ENCODE measurements at regions not wholly inside any gene's neighbourhood (a gene's known extent, or its start where the extent isn't known, plus 50 kb on each side); places are given as distances from the start of the nearest gene placed in this dataset.

- peak; percentile 60 for DNase-seq
Measured at GRCh38 chr11:19511413-19512183, 201.0 kb upstream of the NAV2 start.

DNA sequence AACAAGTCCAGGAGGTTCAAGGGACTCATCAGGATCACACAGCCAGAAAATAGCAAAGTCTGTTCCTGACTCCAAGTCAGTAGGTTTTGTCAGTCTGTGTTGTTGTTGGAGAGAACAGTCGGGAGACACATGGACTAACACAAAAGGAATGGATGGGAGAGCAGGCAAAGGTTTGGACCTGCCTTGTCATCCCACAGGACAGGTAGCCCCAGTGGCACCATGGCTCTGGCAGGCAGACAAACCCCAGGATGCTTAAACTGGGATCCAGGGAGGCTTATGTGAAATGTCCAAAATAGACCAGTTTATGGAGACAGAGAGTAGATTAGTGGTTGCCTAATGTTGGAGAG is 201.6 kb upstream of the NAV2 start:
- DNase-seq = no peak

DNA sequence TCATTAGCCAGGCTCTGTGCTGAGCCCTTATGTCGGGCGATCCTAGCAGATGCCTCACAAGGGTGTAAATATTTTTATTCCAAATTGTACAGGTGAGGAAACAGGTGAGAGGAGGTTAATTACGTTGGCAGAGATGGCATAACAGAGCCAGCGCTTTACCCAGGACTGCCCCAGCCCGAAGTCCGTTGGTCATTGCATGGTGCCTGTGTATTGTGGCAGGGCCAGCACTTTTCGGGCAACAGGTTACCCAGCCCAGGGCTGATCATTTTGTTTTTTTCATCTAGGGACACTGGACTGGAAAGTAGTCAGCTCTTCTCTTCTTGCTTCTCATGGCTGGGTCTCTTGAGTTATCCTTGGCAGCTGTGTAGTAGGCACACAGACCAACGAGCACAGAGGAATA is 202.2 kb upstream of the NAV2 start:
- DNase-seq = no peak

DNA sequence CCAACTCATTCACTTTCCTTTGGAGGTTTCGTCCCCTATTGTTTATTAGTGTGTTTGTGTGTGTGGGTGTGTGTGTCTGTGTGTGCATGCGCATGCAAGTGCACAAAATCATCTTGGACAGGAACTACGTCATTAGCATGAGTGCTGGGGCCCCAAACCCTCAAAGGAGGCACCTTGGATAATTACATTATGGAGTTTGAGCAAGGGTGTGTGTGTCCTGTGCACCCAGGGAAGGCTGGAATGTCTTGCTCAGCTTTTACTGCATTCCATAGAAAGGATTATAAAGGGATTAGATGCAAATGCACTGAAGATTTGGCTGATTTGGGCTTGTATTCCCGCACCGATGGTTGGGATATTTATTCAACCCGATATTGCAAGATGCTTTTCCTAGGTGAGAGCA is 203.4 kb upstream of the NAV2 start:
- no peak for DNase-seq

DNA sequence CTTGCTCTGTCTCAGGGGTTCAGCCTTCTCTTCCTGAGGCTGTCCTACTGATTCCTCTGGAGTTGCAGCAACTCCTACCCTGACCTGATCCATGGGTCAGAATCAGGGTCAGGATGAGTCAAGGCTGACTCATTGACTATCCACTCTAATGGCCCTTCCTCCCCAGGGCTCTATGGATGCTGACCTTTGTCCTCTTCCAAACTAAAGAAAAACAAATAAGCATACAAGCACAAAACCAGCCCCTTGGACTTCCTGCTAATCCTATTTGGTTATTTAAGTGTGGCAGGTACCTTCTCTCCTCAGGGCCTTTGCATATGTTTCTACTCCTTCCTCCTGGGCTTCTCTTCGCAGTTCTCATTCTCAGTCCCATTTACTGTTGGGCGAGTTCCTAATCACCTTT is 204.5 kb upstream of the NAV2 start:
- DNase-seq = no peak

- no peak for DNase-seq
Measured at GRCh38 chr11:19506816-19507486, 205.7 kb upstream of the NAV2 start.

DNA sequence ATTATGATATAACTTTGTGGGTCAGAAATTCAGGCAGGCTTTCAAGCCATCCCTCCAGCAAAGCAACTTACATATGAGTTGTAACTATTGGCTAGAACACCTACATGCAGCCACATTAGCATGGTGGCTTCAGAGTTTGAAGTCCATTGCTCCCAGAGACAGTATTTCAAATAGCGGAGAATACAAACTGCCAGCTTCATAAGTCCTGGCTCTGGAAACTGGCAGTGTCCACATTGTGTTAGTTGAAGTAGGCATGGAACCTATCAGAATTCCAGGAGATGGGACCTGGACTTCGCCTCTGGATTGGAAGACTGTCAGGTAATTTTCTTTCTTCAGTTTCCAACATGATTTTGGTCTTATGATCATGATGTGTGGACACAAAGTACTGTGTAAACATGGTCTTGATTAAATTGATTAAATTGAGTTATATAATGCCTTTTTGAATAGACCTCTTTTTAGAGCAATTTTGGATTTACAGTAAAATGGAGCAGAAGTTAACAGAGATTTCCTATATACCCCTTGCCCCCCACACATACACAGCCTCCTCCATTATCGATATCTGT is 209.9 kb upstream of the NAV2 start:
- DNase-seq = no peak

DNA sequence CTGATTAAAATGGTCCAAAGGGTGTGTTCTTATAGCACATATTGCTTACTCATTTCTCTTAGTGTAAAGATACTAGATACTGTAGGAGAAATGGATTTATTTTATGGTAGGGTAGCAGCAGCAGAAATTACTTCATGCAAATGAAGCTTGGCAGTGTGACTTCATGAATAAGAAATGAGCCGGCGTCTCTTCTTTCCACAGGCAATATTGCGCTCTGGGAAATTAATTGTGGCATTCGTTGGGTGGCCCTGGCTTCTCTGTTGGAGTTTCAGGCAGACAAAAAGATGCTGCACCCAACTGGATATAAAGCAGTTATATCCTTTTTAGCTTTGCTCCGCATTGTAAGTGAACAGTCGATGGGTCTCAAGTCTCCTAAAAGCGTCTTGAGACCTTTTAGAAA is 211.0 kb upstream of the NAV2 start:
- DNase-seq = no peak

DNA sequence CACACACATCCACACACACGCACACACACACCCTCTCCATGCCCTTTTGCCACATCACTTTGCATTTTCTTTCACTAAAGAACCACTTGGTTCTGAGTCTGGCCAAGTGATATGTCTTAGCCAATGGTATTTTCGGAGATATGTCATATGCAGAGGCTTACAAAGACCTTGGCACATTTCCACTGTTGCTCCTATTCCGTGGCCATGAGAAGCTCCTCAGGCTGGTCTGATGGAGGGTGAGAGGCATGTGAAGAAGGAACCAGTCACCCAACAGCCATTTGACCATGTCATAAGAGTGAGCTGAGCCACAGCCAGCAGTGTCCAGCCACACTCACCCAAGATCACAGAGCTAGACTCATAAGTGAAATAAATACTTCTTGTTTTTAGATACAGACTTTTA is 212.6 kb upstream of the NAV2 start:
- DNase-seq = no peak

DNA sequence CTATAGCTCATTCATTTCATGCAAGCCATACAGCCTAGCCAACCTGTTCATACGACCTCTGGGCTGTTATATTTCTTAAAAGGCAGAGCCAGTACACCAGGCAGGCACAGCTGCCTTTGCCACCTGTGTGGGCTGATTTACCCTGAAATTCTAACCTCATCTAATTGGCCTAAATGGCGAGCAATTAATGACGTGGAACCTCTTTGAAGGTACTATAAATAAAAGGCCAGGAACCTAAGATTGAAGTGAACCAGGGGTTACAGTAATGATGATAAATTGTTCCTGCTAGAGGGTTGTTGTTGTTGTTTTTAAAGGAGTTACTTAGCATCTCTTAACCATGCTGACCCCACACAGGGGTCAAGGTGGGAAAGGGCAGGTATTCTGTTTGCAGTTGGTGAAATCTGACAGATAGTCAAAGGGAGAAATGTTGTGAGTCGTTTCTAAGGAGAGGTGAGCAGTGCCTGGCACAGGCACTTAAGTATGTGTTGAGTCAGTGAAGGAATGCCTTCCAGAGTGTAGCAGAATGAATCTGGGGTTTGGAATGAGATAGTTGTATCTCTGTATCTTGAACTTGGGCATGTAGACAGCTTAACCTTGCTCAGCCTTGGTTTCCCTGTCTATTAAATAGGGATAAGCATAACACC is 213.5 kb upstream of the NAV2 start:
- no peak for DNase-seq

- no peak for DNase-seq
Measured at GRCh38 chr11:19493446-19494213, 219.0 kb upstream of the NAV2 start.

GRCh38 chr11:19482319-19483100 is 230.1 kb upstream of the NAV2 start:
- no peak for DNase-seq

DNA sequence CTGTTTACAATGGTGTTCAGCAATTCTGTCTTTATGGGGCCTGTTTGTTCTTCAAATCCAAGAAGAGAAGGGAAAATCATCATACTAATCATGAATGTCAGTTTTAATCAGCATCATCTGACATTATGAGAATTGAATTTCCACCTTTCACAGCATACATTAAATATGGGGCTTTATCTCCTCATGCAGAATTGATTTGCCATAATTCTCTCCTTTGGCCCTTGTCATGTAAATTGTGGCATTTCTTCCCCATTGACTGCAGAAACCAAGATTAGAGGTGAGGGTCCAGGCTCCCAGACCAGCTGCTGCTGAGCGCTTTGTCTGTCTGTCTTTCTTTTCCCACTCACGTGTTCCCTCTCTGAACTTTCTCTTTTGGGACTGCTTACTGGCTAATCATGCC is 232.1 kb upstream of the NAV2 start:
- no peak for DNase-seq

DNA sequence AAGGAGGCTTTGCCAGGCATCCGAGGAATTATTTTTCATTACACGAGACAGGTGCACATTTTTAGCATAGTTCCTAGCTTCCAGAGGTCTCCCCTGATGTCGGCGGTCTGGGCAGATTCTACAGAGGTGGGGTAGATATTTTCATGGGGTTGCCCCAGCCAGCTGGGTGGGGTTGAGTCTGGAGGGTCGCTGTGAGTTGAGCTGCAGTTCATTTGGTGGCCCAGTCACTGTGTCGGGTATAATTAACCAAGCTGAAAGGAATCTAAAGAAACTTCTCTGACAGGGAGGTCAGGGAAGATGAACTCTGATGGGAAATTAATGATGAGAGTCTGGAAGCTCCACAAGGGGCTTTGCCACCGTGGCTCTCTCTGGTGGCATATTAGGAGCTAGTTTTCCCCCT is 233.7 kb upstream of the NAV2 start:
- DNase-seq = no peak

DNA sequence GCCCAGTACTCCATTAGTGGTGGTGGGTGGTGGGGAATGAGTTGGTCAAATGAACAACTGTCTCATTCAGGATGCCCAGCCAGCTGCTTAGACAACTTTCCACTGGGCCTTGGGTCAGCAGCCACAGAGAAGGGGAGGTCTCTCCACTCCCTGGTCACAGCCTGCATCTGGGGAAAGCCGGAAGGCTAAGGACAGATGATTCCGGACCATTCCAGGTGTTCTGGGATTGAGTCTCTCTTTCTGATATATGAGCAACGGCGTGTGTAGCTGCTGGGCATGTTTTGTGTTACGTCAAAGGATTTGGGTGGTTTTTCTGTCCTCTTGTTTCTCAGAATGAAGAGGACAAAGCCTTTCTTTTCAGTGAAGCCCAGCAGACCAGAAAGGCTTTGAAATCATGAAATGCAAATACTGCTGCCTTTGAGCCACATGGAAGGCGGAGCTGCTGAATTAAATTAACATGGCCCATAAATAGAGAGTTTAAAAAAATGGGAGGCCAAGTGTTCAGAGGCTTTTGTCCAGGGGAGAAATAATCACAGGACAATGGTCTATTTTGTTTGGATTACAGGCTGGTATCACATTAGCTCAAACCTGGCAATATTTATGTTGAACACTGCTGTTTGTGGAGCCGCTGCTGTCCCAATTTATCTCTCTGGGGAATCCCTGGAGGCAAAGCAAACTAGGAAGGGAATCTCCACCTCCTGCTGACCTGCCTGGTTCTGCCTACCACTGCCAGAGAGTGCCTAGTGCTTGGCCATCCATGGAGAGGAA is 234.4 kb upstream of the E2F8 start:
- peak; percentile 87 for DNase-seq

DNA sequence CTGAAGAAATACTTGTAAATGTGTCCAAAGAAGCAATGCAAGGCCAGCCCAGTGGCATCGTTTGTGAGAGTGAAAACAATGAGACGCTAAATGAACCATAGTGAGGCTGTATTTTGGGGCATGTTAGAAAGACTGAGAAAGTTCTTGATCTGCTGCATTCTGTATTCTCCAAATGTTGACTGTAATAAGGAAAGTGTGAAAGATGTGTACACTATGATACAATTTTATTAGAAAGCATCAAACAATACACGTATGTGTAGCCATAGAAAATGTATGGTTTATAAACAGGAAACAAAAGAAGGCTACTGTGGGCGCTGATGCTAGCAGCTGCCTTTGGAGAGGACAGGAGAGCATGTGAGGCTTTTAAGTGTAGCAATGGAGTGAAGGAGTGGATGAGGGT is 233.5 kb upstream of the E2F8 start:
- no peak for DNase-seq

DNA sequence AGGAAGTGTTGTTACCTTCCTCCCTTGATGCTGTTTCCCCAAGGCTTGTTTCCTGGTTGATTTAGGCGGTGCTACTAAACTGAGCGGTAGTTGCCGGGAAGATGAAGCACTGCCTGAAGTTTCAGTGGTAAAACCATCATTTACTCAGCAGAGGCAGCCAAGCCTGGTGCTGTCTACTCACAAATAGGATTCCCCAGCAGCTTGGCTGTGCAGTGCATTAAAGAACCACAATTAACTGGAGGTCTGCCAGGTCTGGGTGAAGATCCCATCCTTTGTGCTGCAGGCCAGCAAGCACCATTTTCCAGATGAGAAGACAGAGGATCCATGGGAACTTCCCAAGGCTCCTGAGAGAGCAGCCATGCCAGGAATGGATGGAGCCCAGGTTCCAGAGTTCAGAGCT is 231.9 kb upstream of the E2F8 start:
- no peak for DNase-seq

DNA sequence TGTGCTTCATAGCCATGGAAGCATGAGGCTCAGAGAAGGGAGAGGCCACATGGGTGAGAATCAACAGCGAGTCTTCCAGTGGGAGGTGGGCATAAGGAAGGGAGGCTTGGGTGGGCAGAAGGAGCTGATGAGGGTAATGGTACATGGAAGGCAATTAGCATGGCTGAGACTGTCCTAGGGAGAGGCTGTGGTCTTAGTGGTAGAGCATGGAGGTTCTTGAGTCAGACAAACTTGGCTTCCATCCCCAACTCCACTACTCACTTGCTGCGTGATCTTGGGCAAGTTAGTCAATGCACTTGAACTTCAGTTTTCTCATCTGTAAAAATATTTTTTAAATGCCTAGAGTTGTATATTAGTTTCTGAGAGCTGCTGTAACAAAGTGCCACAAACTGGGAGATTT is 227.2 kb upstream of the E2F8 start:
- DNase-seq = no peak

DNA sequence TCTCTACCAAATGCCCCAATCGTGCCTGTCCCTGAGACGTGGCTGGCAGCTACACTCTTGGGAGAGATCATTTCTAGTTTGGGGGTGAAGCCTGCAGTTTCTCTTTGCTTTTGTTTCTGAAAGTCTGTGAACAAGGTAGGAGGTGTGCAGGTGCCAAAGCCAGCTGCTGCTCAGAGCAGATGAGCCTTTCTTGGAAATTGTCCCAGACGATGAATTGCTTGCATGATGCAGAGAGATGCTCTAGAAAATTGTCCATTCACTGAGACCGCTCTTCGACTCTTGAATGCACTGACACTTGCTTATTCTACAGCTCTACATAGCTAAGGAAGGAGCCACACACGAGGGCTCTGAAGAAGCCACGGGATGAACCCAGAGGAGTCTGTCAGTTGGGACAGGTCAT is 225.6 kb upstream of the E2F8 start:
- DNase-seq = peak; percentile 44

DNA sequence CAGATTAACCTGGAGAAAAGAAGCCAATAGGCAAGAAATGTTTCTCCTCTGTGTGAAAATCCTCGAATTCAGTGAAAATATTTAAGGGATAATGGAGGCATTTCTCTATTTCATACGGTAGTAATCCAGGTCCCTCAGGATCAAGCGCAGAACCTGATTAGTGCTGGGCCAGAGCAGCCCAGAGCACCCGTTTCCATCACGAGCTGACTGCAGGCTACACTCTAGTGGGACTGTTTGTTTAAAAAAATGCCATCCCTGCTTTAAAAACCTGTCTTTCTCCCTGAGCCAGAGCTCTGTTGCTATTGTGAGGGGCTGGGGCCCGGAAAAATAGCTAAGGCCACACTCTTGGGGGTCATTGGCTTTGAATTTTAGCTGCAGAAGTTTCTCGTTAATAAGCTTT is 223.2 kb upstream of the E2F8 start:
- DNase-seq = no peak

GRCh38 chr11:19460718-19461405 is 220.1 kb upstream of the E2F8 start:
- DNase-seq = no peak
